Loucy (cell line): ENCODE measurements at regions not wholly inside any gene's neighbourhood (a gene's known extent, or its start where the extent isn't known, plus 50 kb on each side); places are given as distances from the start of the nearest gene placed in this dataset.

Experiments used
- CTCF ChIP-seq: fragments of 200-600 bp; sonication (generic); conservative IDR thresholded peaks from 2 replicates; pipeline ENCODE4 v1.5.1; 2014; ENCODE audit warnings: mild to moderate bottlenecking, antibody characterized with exemption, low read length
- EZH2phosphoT487 ChIP-seq: fragments of 200-600 bp; IDR thresholded peaks from 2 replicates; pipeline ENCODE4 v1.6.1; 2018; ENCODE audit warnings: antibody characterized with exemption, mild to moderate bottlenecking, moderate library complexity, borderline replicate concordance

- TF ChIP-seq CTCF (no peak), EZH2phosphoT487 (no peak)
Measured at GRCh38 chr5:18181575-18181974, 547.3 kb downstream of the TAF11L14 start.
